ENCODE measurements at regions not wholly inside any gene's neighbourhood (a gene's known extent, or its start where the extent isn't known, plus 50 kb on each side); places are given as distances from the start of the nearest gene placed in this dataset.

- ChIA-PET POLR2A (no interaction called here), RAD21 (ENCODE audit: unreplicated experiment) (no interaction called here), SMC1A (ENCODE audit: uncharacterized antibody, unreplicated experiment) (interaction anchor here (1.2 kb wide), 1 partner anchor 11 kb away, joined by 4 read pairs; no protein-coding TSS in a partner anchor), CTCF (no interaction called here)
- Histone ChIP-seq H3K4me2 (ENCODE audit: control insufficient read depth, insufficient read depth) (no peak overlapping the region), H3K27me3 (replicated peaks in 1 of 2; ENCODE audit: control insufficient read depth in 2 of 2, insufficient read depth in 2 of 2, low read length in 1 of 2) (no peaks in the 10 kb centered on the region), H3K27ac (ENCODE audit: control insufficient read depth, insufficient read depth) (no peak overlapping the region), H3K9ac (ENCODE audit: control insufficient read depth, insufficient read depth, low read length) (no peak overlapping the region), H2AFZ (ENCODE audit: control insufficient read depth, low read depth, low read length) (no peak overlapping the region), H3K36me3 (ENCODE audit: control insufficient read depth in 2 of 2, insufficient read depth in 2 of 2, low read length in 1 of 2) (no peaks in the 10 kb centered on the region), H3K4me1 (ENCODE audit: control insufficient read depth, insufficient read depth, low read length) (no peaks in the 10 kb centered on the region), H3K4me3 (no peak overlapping the region), H3K79me2 (ENCODE audit: control insufficient read depth, insufficient read depth, low read length) (no peaks in the 10 kb centered on the region), H3K9me3 (replicated peaks; ENCODE audit: control insufficient read depth, insufficient read depth, low read length) (no peaks in the 10 kb centered on the region; the same call in 2 of the 3 replicates), H4K20me1 (ENCODE audit: control insufficient read depth, insufficient read depth) (no peaks in the 10 kb centered on the region)
- no TSS peak for BruUV-seq (replicated peaks)
- intact Hi-C loops (cut with micrococcal nuclease; ENCODE audit: unreplicated experiment) (no loop called here), in situ Hi-C loops (cut with MboI) (no loop called here)
- DNase-seq (ENCODE audit: low read depth, low spot score) (no peak), FAIRE-seq (no peak), ATAC-seq (no peak)
- WGBS (ENCODE audit: insufficient coverage, insufficient replicate concordance, low lambda C conversion rate, missing lambda C conversion rate): 74% methylated on average over 3 of the region's 3 CpGs
- no peak for TF ChIP-seq ZBTB11 (CRISPR knock-in tag; IDR thresholded peaks at IDR 0.05)
- TF ChIP-seq EZH2 (IDR thresholded peaks at IDR 0.05; ENCODE audit: borderline replicate concordance, control insufficient read depth, low read depth, low read length): no peak
- no peak for TF ChIP-seq POLR2AphosphoS5 (IDR thresholded peaks at IDR 0.05; ENCODE audit: low read length)
- TF ChIP-seq NFXL1 (IDR thresholded peaks at IDR 0.05; ENCODE audit: borderline replicate concordance): no peak
- TF ChIP-seq SIN3A (IDR thresholded peaks at IDR 0.05; ENCODE audit: low read depth, low read length): no peak
- TF ChIP-seq E2F8 (IDR thresholded peaks at IDR 0.05; ENCODE audit: low read depth, partially characterized antibody): no peak
- TF ChIP-seq ESRRA (IDR thresholded peaks at IDR 0.05; ENCODE audit: low read length): no peak
- TF ChIP-seq, protein P1, sequence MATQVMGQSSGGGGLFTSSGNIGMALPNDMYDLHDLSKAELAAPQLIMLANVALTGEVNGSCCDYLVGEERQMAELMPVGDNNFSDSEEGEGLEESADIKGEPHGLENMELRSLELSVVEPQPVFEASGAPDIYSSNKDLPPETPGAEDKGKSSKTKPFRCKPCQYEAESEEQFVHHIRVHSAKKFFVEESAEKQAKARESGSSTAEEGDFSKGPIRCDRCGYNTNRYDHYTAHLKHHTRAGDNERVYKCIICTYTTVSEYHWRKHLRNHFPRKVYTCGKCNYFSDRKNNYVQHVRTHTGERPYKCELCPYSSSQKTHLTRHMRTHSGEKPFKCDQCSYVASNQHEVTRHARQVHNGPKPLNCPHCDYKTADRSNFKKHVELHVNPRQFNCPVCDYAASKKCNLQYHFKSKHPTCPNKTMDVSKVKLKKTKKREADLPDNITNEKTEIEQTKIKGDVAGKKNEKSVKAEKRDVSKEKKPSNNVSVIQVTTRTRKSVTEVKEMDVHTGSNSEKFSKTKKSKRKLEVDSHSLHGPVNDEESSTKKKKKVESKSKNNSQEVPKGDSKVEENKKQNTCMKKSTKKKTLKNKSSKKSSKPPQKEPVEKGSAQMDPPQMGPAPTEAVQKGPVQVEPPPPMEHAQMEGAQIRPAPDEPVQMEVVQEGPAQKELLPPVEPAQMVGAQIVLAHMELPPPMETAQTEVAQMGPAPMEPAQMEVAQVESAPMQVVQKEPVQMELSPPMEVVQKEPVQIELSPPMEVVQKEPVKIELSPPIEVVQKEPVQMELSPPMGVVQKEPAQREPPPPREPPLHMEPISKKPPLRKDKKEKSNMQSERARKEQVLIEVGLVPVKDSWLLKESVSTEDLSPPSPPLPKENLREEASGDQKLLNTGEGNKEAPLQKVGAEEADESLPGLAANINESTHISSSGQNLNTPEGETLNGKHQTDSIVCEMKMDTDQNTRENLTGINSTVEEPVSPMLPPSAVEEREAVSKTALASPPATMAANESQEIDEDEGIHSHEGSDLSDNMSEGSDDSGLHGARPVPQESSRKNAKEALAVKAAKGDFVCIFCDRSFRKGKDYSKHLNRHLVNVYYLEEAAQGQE (IDR thresholded peaks at IDR 0.05; ENCODE audit: low read depth, low read length): no peak
- TF ChIP-seq ZNF274 (IDR thresholded peaks at IDR 0.05; ENCODE audit: insufficient read depth, insufficient read length): no peak
- no peak for TF ChIP-seq NR2F1 (conservative IDR thresholded peaks at IDR 0.05)
- no peak for TF ChIP-seq ZBTB33 (IDR thresholded peaks at IDR 0.05)
- no peak for TF ChIP-seq ZNF384 (IDR thresholded peaks at IDR 0.05; ENCODE audit: borderline replicate concordance, low read depth, low read length)
- no peak for TF ChIP-seq MTA2 (IDR thresholded peaks at IDR 0.05; ENCODE audit: low read depth)
- no peak for TF ChIP-seq KDM1A (IDR thresholded peaks at IDR 0.05; ENCODE audit: borderline replicate concordance)
Observed at GRCh38 chr14:89740241-89740640, 214.3 kb downstream of the EFCAB11 start.

Data from GM12878 (cell line).